ENCODE measurements at regions not wholly inside any gene's neighbourhood (a gene's known extent, or its start where the extent isn't known, plus 50 kb on each side); places are given as distances from the start of the nearest gene placed in this dataset.

- TF ChIP-seq CTCF (IDR thresholded peaks at IDR 0.05), result no peak
- TF ChIP-seq POLR2AphosphoS5 (IDR thresholded peaks at IDR 0.05), result no peak
These were observed 171.0 kb downstream of the TLE3 start for GRCh38 chr15:69926721-69927120.

All from prostate gland (tissue), 2 donors.